Neural crest cell (in vitro differentiated cells): ENCODE measurements at regions not wholly inside any gene's neighbourhood (a gene's known extent, or its start where the extent isn't known, plus 50 kb on each side); places are given as distances from the start of the nearest gene placed in this dataset.

Experiments
- DNase-seq: peaks from one replicate; pipeline ENCODE4 v3.0.0; 2021; ENCODE audit warnings: low read depth, mixed read lengths, low spot score
- H3K27ac Mint-ChIP-seq: one replicate; pipeline ENCODE4 v1.8.0; 2021; ENCODE audit warnings: mild to moderate bottlenecking, mixed read lengths; ENCODE audit not compliant: unreplicated experiment
- H3K27me3 Mint-ChIP-seq: 2 replicates; pipeline ENCODE4 v1.8.0; 2021; ENCODE audit warnings: low read depth, mild to moderate bottlenecking, mixed read lengths
- H3K36me3 Mint-ChIP-seq: 2 replicates; pipeline ENCODE4 v1.8.0; 2021; ENCODE audit warnings: low read depth, mild to moderate bottlenecking, mixed read lengths
- H3K4me1 Mint-ChIP-seq: 2 replicates; pipeline ENCODE4 v1.8.0; 2021; ENCODE audit warnings: mixed read lengths
- H3K4me3 Mint-ChIP-seq: one replicate; pipeline ENCODE4 v1.8.0; 2021; ENCODE audit warnings: mild to moderate bottlenecking, mixed read lengths
- H3K9me3 Mint-ChIP-seq: 2 replicates; pipeline ENCODE4 v1.8.0; 2021; ENCODE audit warnings: mixed read lengths
- CTCF ChIP-seq: fragments of 200-600 bp; sonication (generic); conservative IDR thresholded peaks from 2 replicates; pipeline ENCODE4 v1.5.0; 2021; ENCODE audit warnings: antibody characterized with exemption, mild to moderate bottlenecking

DNA sequence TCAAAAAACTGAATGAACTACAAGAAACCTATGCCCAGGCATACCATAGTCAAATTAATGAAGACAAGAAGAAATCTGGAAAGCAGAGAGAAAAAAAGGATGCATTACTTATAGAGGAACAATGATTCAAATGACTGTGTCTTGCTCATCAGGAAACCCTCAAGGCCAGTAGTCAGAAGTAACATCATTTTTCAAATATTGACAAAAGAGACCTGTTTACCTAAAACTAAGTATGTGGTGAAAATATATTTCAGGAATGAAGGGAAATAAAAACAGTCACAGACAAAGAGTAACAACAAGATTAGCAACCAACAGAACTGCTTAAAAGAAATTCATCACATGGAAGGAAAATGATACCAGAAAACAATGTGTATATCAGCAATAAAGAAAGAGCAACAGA lies 128.4 kb downstream of the ALOX5 start:
- Mint-ChIP-seq H3K9me3 (no peaks in the 10 kb centered on the region), H3K4me3 (no peak overlapping the region), H3K4me1 (no peaks in the 10 kb centered on the region), H3K27ac (no peak overlapping the region), H3K27me3 (no peaks in the 10 kb centered on the region), H3K36me3 (no peaks in the 10 kb centered on the region)
- no peak for DNase-seq
- TF ChIP-seq CTCF: no peak

- Mint-ChIP-seq H3K4me1 (no peaks in the 10 kb centered on the region), H3K4me3 (no peak overlapping the region), H3K9me3 (no peaks in the 10 kb centered on the region), H3K27me3 (no peaks in the 10 kb centered on the region), H3K36me3 (no peaks in the 10 kb centered on the region), H3K27ac (no peak overlapping the region)
- no peak for DNase-seq
- no peak for TF ChIP-seq CTCF
These were observed 127.8 kb downstream of the ALOX5 start for GRCh38 chr10:45501791-45502190.

DNA sequence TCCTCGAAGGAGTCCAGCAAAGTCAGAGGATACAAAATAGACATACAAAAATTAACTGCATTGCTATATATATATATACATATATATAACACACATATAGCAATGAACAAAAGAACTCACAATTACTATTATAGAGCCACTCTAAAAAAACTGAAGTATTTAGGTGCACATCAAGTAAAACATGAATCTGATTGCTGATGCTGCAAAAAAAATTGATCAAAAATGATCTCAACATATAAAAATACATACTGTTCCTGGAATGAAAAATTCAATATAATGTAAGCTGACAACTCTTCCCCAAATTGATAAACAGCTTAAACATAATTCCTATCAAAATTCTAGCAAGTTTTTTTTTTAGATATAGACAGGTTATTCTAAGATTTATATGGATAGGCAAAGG lies 126.8 kb downstream of the ALOX5 start:
- H3K27ac Mint-ChIP-seq: no peak overlapping the region
- H3K36me3 Mint-ChIP-seq: no peaks in the 10 kb centered on the region
- no peaks in the 10 kb centered on the region for H3K9me3 Mint-ChIP-seq
- no peaks in the 10 kb centered on the region for H3K27me3 Mint-ChIP-seq
- H3K4me1 Mint-ChIP-seq: no peaks in the 10 kb centered on the region
- TF ChIP-seq CTCF: no peak
- DNase-seq: no peak
- no peak overlapping the region for H3K4me3 Mint-ChIP-seq

DNA sequence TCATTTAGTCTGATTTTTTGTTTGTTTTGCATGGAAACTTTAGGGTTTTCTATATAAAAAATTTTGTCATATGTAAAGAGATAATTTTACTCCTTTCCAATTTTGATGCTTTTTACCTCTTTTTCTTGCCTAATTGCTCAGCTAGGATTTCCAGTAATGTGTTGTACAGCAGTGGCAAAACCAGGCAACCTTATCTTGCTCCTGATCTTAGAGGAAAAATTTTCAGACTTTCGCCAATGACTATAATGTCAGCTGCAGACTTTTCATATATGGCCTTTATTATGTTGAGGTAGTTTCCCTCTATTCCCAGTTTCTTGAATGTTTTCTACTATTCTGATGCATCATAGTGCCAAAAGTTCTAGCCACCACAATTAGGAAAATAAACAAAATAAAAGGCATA lies 126.3 kb downstream of the ALOX5 start:
- H3K4me1 Mint-ChIP-seq: no peaks in the 10 kb centered on the region

GRCh38 chr10:45495438-45496152 lies 121.6 kb downstream of the ALOX5 start:
- no peaks in the 10 kb centered on the region for H3K4me1 Mint-ChIP-seq
- DNase-seq: no peak
- H3K36me3 Mint-ChIP-seq: peaks cover 6% of the 10 kb centered on the region
- no peaks in the 10 kb centered on the region for H3K27me3 Mint-ChIP-seq
- no peak overlapping the region for H3K4me3 Mint-ChIP-seq
- no peak for TF ChIP-seq CTCF
- no peak overlapping the region for H3K27ac Mint-ChIP-seq
- H3K9me3 Mint-ChIP-seq: peaks cover 5% of the 10 kb centered on the region

More for the DNA sequence above, 126.3 kb downstream of the ALOX5 start:
- no peaks in the 10 kb centered on the region for H3K27me3 Mint-ChIP-seq
- no peak for DNase-seq
- no peak overlapping the region for H3K27ac Mint-ChIP-seq
- TF ChIP-seq CTCF: no peak
- H3K9me3 Mint-ChIP-seq: peaks cover 1% of the 10 kb centered on the region
- H3K4me3 Mint-ChIP-seq: no peak overlapping the region
- peaks cover 1% of the 10 kb centered on the region for H3K36me3 Mint-ChIP-seq
